CD4-positive, alpha-beta memory T cell (primary cell): ENCODE measurements at regions not wholly inside any gene's neighbourhood (a gene's known extent, or its start where the extent isn't known, plus 50 kb on each side); places are given as distances from the start of the nearest gene placed in this dataset.

ENCODE experiments used
- CTCF ChIA-PET: fragments of 350-600 bp; sonication (Branson Sonifier 250); formaldehyde crosslinking; loops from one replicate; lab custom pipeline; 2021; ENCODE audit warnings: inconsistent platforms; ENCODE audit not compliant: partially characterized antibody; lab: Charles Lee
- POLR2A ChIA-PET: fragments of 350-600 bp; sonication (Branson Sonifier 250); formaldehyde crosslinking; loops from one replicate; lab custom pipeline; 2021; ENCODE audit not compliant: partially characterized antibody; lab: Charles Lee
- DNase-seq, 5 donors: peaks; one replicate each; pipeline versions ENCODE4 v3.0.0 to v3.0.0-alpha.2; 2020 to 2022; ENCODE audit warnings: mixed read lengths in 1 of 5
- H3K27ac ChIP-seq: one replicate; pipeline ENCODE4 v1.7.0; 2013; ENCODE audit warnings: low read depth, low read length
- H3K27me3 ChIP-seq: 2 replicates; pipeline ENCODE4 v1.7.0; 2013; ENCODE audit warnings: mild to moderate bottlenecking, low read length, moderate library complexity; ENCODE audit not compliant: insufficient read depth
- H3K36me3 ChIP-seq: 2 replicates; pipeline ENCODE4 v1.7.0; 2013; ENCODE audit warnings: mild to moderate bottlenecking, low read length, moderate library complexity; ENCODE audit not compliant: insufficient read depth
- H3K4me1 ChIP-seq: 2 replicates; pipeline ENCODE4 v1.7.0; 2013; ENCODE audit warnings: mild to moderate bottlenecking, low read length, moderate library complexity; ENCODE audit not compliant: insufficient read depth
- H3K4me3 ChIP-seq, 2 donors: one replicate each; pipeline ENCODE4 v1.7.0; 2013; ENCODE audit warnings: low read length in 2 of 2, mild to moderate bottlenecking in 1 of 2
- H3K9me3 ChIP-seq, 2 donors: one replicate each; pipeline ENCODE4 v1.7.0; 2013; ENCODE audit warnings: low read length in 2 of 2, control low read depth in 1 of 2; ENCODE audit not compliant: control insufficient read depth in 1 of 2
- H3K27ac Mint-ChIP-seq, 7 donors: one replicate each; pipeline ENCODE4 v1.8.0; 2020 to 2021; ENCODE audit warnings: mixed read lengths in 7 of 7, mild to moderate bottlenecking in 6 of 7, inconsistent platforms in 3 of 7, moderate library complexity in 3 of 7
- H3K27me3 Mint-ChIP-seq, 2 donors: one replicate each; pipeline ENCODE4 v1.8.0; 2020 to 2021; ENCODE audit warnings: mixed read lengths in 2 of 2
- H3K36me3 Mint-ChIP-seq, 2 donors: one replicate each; pipeline ENCODE4 v1.8.0; 2020 to 2021; ENCODE audit warnings: mixed read lengths in 2 of 2, inconsistent platforms in 1 of 2, mild to moderate bottlenecking in 1 of 2
- H3K4me1 Mint-ChIP-seq, 4 donors: one replicate each; pipeline ENCODE4 v1.8.0; 2020 to 2021; ENCODE audit warnings: mixed read lengths in 4 of 4, mild to moderate bottlenecking in 1 of 4
- H3K4me3 Mint-ChIP-seq, 8 donors: one replicate each; pipeline ENCODE4 v1.8.0; 2020 to 2021; ENCODE audit warnings: mixed read lengths in 8 of 8, mild to moderate bottlenecking in 7 of 8, moderate library complexity in 6 of 8, inconsistent platforms in 3 of 8
- H3K9me3 Mint-ChIP-seq, 8 donors: one replicate each; pipeline ENCODE4 v1.8.0; 2020 to 2021; ENCODE audit warnings: mixed read lengths in 8 of 8, mild to moderate bottlenecking in 5 of 8, inconsistent platforms in 3 of 8, moderate library complexity in 1 of 8
- intact Hi-C: fragments of 100-400 bp; cut with micrococcal nuclease; formaldehyde crosslinking; loops from one replicate; pipeline ENCODE4 v1.15.1; 2023

DNA sequence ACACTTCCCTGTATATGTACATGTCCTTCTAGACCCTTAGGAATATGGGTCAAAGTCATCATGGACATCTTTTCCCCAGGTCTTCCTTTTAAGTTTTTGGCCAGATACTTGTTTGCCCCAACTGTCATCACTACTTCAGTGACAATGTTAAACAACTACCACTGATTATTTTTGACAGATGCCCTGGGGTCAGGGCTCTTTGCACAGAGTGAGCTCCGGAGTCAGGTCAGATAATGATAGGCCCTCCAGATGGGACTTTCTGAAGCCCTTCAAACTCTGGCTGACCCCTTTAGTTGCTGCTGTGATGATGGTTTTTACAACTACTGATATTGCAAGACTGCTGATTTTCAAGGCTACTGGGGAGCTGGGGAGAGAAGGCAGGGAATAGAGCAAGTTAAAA, 449.4 kb upstream of the HS6ST1 start:
- Histone ChIP-seq H3K9me3 (no peaks in the 10 kb centered on the region), H3K4me1 (no peaks in the 10 kb centered on the region), H3K27me3 (no peaks in the 10 kb centered on the region), H3K36me3 (no peaks in the 10 kb centered on the region), H3K27ac (no peak overlapping the region), H3K4me3 (no peak overlapping the region)
- ChIA-PET POLR2A (no interaction called here), CTCF (interaction anchor here (1.1 kb wide), 1 partner anchor 32 kb away, joined by 3 read pairs; no protein-coding TSS in a partner anchor)
- peaks cover 0 to 17% (median 10%) of the 10 kb centered on the region in 8 donors for H3K9me3 Mint-ChIP-seq
- H3K36me3 Mint-ChIP-seq = no peaks in the 10 kb centered on the region
- intact Hi-C loops = no loop called here
- no peaks in the 10 kb centered on the region for H3K4me1 Mint-ChIP-seq
- DNase-seq = no peak
- no peak overlapping the region for H3K4me3 Mint-ChIP-seq
- no peak overlapping the region for H3K27ac Mint-ChIP-seq
- peaks cover 1 to 2% of the 10 kb centered on the region in 2 donors for H3K27me3 Mint-ChIP-seq

DNA sequence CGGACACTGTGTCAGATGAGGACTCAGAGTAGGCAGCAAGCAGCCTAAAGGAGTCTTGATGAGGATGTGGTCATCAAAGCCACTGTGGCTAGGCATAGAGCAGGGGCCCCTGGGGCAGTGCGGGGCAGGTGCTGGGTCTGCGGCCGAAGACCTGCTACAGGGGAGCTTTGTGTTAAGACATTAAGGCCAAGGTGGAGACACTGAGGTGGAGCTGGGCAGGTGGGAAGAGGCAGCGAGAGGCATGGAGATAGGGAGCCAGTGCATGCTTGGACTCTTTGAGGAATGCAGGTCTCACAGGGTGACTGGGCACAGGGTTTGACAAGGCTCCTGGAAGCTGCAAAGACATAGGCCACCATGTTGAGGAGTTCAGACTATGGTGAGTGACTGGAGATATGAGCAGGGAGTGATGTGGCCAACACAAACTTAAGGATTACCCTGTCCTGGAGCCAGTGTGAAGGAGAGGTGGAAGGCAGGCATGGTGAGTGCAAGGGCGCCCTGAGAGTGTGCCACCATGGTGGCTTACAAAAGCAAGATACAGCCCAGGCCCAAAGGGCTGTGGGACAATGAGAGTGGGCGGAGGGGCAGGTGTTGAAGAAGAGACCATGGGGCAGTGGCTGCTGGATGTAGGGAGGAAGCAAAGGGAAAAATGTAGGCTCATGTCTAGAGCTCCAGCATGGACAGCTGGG, 450.9 kb upstream of the HS6ST1 start:
- H3K36me3 ChIP-seq = no peaks in the 10 kb centered on the region
- H3K27me3 ChIP-seq = no peaks in the 10 kb centered on the region
- Mint-ChIP-seq H3K27ac (no peak overlapping the region), H3K27me3 (peaks cover 1 to 2% of the 10 kb centered on the region in 2 donors), H3K4me3 (no peak overlapping the region), H3K36me3 (no peaks in the 10 kb centered on the region), H3K4me1 (no peaks in the 10 kb centered on the region), H3K9me3 (peaks cover 0 to 4% (median under 1%) of the 10 kb centered on the region in 8 donors)
- CTCF ChIA-PET = no interaction called here
- no peak for DNase-seq
- no peaks in the 10 kb centered on the region for H3K9me3 ChIP-seq
- intact Hi-C loops = no loop called here
- H3K27ac ChIP-seq = no peak overlapping the region
- no peak overlapping the region for H3K4me3 ChIP-seq
- POLR2A ChIA-PET = no interaction called here
- no peaks in the 10 kb centered on the region for H3K4me1 ChIP-seq

DNA sequence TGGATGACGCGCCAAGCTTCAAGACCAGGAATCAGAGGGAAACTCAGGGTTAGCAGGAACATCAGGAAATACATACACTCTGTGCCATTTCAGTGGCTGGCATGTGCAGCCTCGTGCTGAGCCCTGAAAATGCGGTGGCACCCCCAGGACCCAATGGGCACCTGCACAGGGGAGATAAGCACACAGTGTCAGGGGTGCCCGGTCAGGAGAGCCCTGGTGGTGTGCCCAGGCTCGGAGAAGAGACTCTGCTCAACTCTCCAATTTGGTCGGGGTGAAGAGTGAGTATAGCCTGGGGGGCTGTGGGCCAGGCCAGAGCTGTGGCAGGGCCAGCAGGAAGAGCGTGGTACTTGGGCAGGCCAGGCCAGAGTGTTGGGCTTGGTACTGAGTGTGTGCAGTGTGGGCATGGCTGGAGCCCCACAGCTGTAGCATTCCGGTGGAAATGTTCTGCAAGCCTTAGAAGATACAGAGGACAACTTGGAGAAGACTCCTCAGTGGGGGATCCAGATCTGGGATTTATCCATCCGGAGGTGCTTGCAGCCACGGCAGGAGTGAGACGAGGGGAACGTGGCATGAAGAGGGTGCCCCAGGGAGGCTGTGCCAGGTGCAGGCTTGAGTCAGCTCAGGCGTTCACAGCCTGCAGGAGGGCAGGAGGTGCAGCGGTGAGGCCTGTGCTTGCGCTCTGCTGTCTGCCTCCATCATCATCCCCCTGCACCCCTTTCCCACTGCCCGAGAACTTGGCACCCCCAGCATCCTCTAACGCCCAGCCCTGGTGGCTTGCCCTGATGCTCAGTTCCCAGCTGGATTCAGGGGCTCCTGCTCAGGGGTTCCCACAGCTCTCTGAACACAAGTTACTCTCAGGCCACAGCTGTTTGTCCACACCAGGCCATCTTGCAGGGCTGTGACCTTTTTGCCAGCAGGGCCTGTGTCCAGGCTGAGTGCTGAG, 451.7 kb upstream of the HS6ST1 start:
- Mint-ChIP-seq H3K36me3 (no peaks in the 10 kb centered on the region), H3K4me1 (no peaks in the 10 kb centered on the region), H3K9me3 (peaks cover 0 to 2% (median 0%) of the 10 kb centered on the region in 8 donors), H3K27ac (no peak overlapping the region), H3K27me3 (peaks cover 1 to 2% of the 10 kb centered on the region in 2 donors), H3K4me3 (no peak overlapping the region)
- ChIA-PET CTCF (no interaction called here), POLR2A (no interaction called here)
- no peak overlapping the region for H3K4me3 ChIP-seq
- no peaks in the 10 kb centered on the region for H3K36me3 ChIP-seq
- no peak overlapping the region for H3K27ac ChIP-seq
- intact Hi-C loops = no loop called here
- H3K9me3 ChIP-seq = no peaks in the 10 kb centered on the region
- DNase-seq = no peak
- no peaks in the 10 kb centered on the region for H3K27me3 ChIP-seq
- H3K4me1 ChIP-seq = no peaks in the 10 kb centered on the region

DNA sequence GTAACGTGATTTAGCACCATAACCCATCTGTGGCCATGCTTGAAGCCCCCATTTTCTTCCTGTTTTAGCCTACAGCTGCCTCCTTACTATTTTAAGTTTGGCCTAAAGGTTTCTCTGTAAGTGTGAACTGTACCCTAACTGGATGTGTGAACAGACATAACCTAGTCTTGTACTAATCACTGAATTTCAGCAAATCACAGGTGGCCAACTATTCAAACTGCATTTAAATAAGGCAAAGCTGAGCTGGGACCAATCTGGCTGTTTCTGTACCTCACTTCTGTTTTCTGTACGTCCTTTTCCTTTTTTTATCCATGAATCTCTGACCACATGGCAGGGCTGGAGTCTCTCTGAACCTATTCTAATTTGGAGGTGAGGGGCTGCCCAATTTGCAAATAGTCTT, 452.7 kb upstream of the HS6ST1 start:
- no peaks in the 10 kb centered on the region for H3K36me3 Mint-ChIP-seq
- DNase-seq = no peak
- no peak overlapping the region for H3K4me3 Mint-ChIP-seq
- peaks cover 1 to 2% of the 10 kb centered on the region in 2 donors for H3K27me3 Mint-ChIP-seq
- intact Hi-C loops = no loop called here
- H3K27me3 ChIP-seq = no peaks in the 10 kb centered on the region
- no peaks in the 10 kb centered on the region for H3K9me3 ChIP-seq
- H3K27ac ChIP-seq = no peak overlapping the region
- CTCF ChIA-PET = no interaction called here
- no peak overlapping the region for H3K4me3 ChIP-seq
- POLR2A ChIA-PET = no interaction called here
- peaks cover 0 to 2% (median 0%) of the 10 kb centered on the region in 8 donors for H3K9me3 Mint-ChIP-seq
- H3K27ac Mint-ChIP-seq = no peak overlapping the region
- H3K4me1 Mint-ChIP-seq = no peaks in the 10 kb centered on the region
- no peaks in the 10 kb centered on the region for H3K4me1 ChIP-seq
- no peaks in the 10 kb centered on the region for H3K36me3 ChIP-seq

DNA sequence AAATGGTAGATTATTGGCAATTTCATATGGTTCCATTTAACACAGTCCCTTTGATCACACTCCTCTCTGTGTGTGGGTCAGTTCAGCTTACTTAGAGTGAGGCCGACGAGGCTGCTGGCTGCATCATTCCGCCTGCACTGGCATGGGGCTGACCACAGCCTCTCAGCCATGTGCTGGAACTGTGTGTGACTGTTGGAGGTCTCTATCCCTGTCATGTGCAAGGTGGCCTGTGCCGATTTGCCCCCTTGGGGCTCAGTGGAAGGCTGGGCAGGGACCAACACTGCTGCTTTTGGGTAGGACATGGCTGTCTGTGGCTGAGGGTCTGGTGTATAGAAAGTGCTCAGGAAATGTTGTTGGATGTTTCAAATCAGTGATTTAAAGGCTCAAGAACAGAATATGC, 454.0 kb upstream of the HS6ST1 start:
- H3K9me3 ChIP-seq = no peaks in the 10 kb centered on the region
- Mint-ChIP-seq H3K27ac (no peak overlapping the region), H3K4me1 (no peaks in the 10 kb centered on the region), H3K27me3 (peaks cover 1 to 2% of the 10 kb centered on the region in 2 donors), H3K9me3 (peaks cover 0 to 4% (median 0%) of the 10 kb centered on the region in 8 donors), H3K4me3 (no peak overlapping the region), H3K36me3 (no peaks in the 10 kb centered on the region)
- no peaks in the 10 kb centered on the region for H3K27me3 ChIP-seq
- H3K27ac ChIP-seq = no peak overlapping the region
- intact Hi-C loops = no loop called here
- no peaks in the 10 kb centered on the region for H3K36me3 ChIP-seq
- POLR2A ChIA-PET = no interaction called here
- no peak overlapping the region for H3K4me3 ChIP-seq
- CTCF ChIA-PET = no interaction called here
- no peak for DNase-seq
- no peaks in the 10 kb centered on the region for H3K4me1 ChIP-seq

DNA sequence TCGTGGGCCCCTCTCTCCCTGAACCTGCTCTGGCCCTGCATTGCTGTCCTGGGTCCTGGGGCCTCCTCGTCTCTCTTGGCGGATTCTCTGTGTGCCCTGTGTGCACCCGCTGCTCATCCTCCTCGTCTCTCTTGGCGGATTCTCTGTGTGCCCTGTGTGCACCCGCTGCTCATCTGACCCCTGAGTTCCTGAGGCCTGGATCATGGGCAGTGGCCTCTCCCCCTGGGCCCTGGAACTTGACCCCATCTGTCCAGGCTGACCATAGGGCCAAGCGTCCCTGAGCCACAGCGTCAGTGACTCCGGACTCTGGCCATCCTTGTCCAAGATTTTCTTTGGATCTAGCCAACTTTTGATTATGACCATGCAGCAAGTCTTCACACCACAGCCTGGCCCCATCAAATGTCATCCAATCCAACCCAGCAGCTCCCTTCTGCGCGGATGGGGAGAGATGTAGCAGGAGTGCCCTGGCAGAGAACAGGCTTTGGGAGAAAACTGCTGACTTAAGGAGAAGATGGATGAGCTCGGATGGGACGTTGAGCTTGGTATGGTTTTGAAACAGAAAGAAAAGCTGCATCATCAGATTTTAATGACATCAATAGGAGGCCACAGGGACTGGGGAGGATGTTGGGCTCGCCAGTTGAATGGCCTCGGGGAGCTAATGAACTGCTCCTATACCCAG, 455.1 kb upstream of the HS6ST1 start:
- Histone ChIP-seq H3K27ac (no peak overlapping the region), H3K27me3 (no peaks in the 10 kb centered on the region), H3K4me3 (no peak overlapping the region), H3K9me3 (no peaks in the 10 kb centered on the region), H3K36me3 (no peaks in the 10 kb centered on the region), H3K4me1 (no peaks in the 10 kb centered on the region)
- DNase-seq = no peak
- H3K27ac Mint-ChIP-seq = no peak overlapping the region
- no peak overlapping the region for H3K4me3 Mint-ChIP-seq
- intact Hi-C loops = no loop called here
- H3K36me3 Mint-ChIP-seq = no peaks in the 10 kb centered on the region
- CTCF ChIA-PET = no interaction called here
- no peaks in the 10 kb centered on the region for H3K4me1 Mint-ChIP-seq
- POLR2A ChIA-PET = no interaction called here
- H3K9me3 Mint-ChIP-seq = peaks cover 0 to 4% (median 0%) of the 10 kb centered on the region in 8 donors
- H3K27me3 Mint-ChIP-seq = peaks cover 0 to 1% of the 10 kb centered on the region in 2 donors
